Parathyroid adenoma (tissue), 2 donors: ENCODE measurements at regions not wholly inside any gene's neighbourhood (a gene's known extent, or its start where the extent isn't known, plus 50 kb on each side); places are given as distances from the start of the nearest gene placed in this dataset.

Experiments used
- H2AFZ ChIP-seq: fragments of 300-600 bp; sonication (generic); one replicate; pipeline ENCODE4 v1.7.0; 2017; ENCODE audit warnings: antibody characterized with exemption, mild to moderate bottlenecking
- H3K27ac ChIP-seq: fragments of 300-600 bp; sonication (generic); one replicate; pipeline ENCODE4 v1.7.0; 2017
- H3K27me3 ChIP-seq: fragments of 300-600 bp; sonication (generic); one replicate; pipeline ENCODE4 v1.7.0; 2017; ENCODE audit warnings: low read length; ENCODE audit not compliant: control insufficient read depth, insufficient read depth
- H3K36me3 ChIP-seq: fragments of 300-600 bp; sonication (generic); one replicate; pipeline ENCODE4 v1.7.0; 2017; ENCODE audit warnings: low read length; ENCODE audit not compliant: control insufficient read depth, insufficient read depth
- H3K4me1 ChIP-seq: fragments of 300-600 bp; sonication (generic); one replicate; pipeline ENCODE4 v1.7.0; 2017; ENCODE audit warnings: control low read depth
- H3K4me2 ChIP-seq: fragments of 300-600 bp; sonication (generic); one replicate; pipeline ENCODE4 v1.7.0; 2017; ENCODE audit warnings: low read length
- H3K4me3 ChIP-seq: fragments of 300-600 bp; sonication (generic); one replicate; pipeline ENCODE4 v1.7.0; 2017; ENCODE audit warnings: low read depth, low read length
- H3K79me2 ChIP-seq: fragments of 300-600 bp; sonication (generic); one replicate; pipeline ENCODE4 v1.7.0; 2017; ENCODE audit warnings: control low read depth
- H3K9ac ChIP-seq: fragments of 300-600 bp; sonication (generic); one replicate; pipeline ENCODE4 v1.7.0; 2017; ENCODE audit warnings: mild to moderate bottlenecking
- H3K9me3 ChIP-seq: fragments of 300-600 bp; sonication (generic); one replicate; pipeline ENCODE4 v1.7.0; 2017; ENCODE audit warnings: low read length; ENCODE audit not compliant: control insufficient read depth
- CTCF ChIP-seq: fragments of 300-600 bp; sonication (generic); IDR thresholded peaks from one replicate; pipeline ENCODE4 v1.7.0; 2017; ENCODE audit warnings: antibody characterized with exemption, mild to moderate bottlenecking
- donor health status: primary hyperparathyroidism.

GRCh38 chr6:128686084-128686483 lies 165.7 kb upstream of the PTPRK start:
- Histone ChIP-seq H3K9me3 (no peaks in the 10 kb centered on the region), H3K4me2 (no peak overlapping the region), H3K27ac (no peak overlapping the region), H3K4me3 (no peak overlapping the region), H3K9ac (no peak overlapping the region), H3K4me1 (no peaks in the 10 kb centered on the region), H3K36me3 (no peaks in the 10 kb centered on the region), H2AFZ (no peak overlapping the region), H3K79me2 (no peaks in the 10 kb centered on the region), H3K27me3 (no peaks in the 10 kb centered on the region)
- TF ChIP-seq CTCF = no peak

- Histone ChIP-seq H3K9me3 (no peaks in the 10 kb centered on the region), H3K36me3 (no peaks in the 10 kb centered on the region), H2AFZ (no peak overlapping the region), H3K4me1 (no peaks in the 10 kb centered on the region), H3K27ac (no peak overlapping the region), H3K79me2 (no peaks in the 10 kb centered on the region), H3K9ac (no peak overlapping the region), H3K27me3 (no peaks in the 10 kb centered on the region), H3K4me2 (no peak overlapping the region), H3K4me3 (no peak overlapping the region)
- TF ChIP-seq CTCF = no peak
Observed at GRCh38 chr6:128676456-128676855, 156.1 kb upstream of the PTPRK start.

GRCh38 chr6:128672023-128672422 lies 151.6 kb upstream of the PTPRK start:
- H3K4me1 ChIP-seq = no peaks in the 10 kb centered on the region
- H3K4me3 ChIP-seq = no peak overlapping the region
- no peaks in the 10 kb centered on the region for H3K36me3 ChIP-seq
- H3K9ac ChIP-seq = no peak overlapping the region
- no peak overlapping the region for H3K27ac ChIP-seq
- no peak overlapping the region for H3K4me2 ChIP-seq
- no peaks in the 10 kb centered on the region for H3K27me3 ChIP-seq
- TF ChIP-seq CTCF = no peak
- H3K79me2 ChIP-seq = no peaks in the 10 kb centered on the region
- no peaks in the 10 kb centered on the region for H3K9me3 ChIP-seq
- no peak overlapping the region for H2AFZ ChIP-seq

GRCh38 chr6:128667339-128667858 lies 147.0 kb upstream of the PTPRK start:
- no peak overlapping the region for H3K27ac ChIP-seq
- H3K9ac ChIP-seq = no peak overlapping the region
- H2AFZ ChIP-seq = no peak overlapping the region
- no peaks in the 10 kb centered on the region for H3K4me1 ChIP-seq
- H3K9me3 ChIP-seq = no peaks in the 10 kb centered on the region
- no peak overlapping the region for H3K4me2 ChIP-seq
- TF ChIP-seq CTCF = no peak
- no peak overlapping the region for H3K4me3 ChIP-seq
- H3K36me3 ChIP-seq = no peaks in the 10 kb centered on the region
- no peaks in the 10 kb centered on the region for H3K79me2 ChIP-seq
- no peaks in the 10 kb centered on the region for H3K27me3 ChIP-seq

- no peaks in the 10 kb centered on the region for H3K4me1 ChIP-seq
- no peaks in the 10 kb centered on the region for H3K36me3 ChIP-seq
- TF ChIP-seq CTCF = no peak
- H3K9ac ChIP-seq = no peak overlapping the region
- H3K27ac ChIP-seq = no peak overlapping the region
- no peaks in the 10 kb centered on the region for H3K27me3 ChIP-seq
- no peak overlapping the region for H3K4me2 ChIP-seq
- H3K4me3 ChIP-seq = no peak overlapping the region
- no peaks in the 10 kb centered on the region for H3K79me2 ChIP-seq
- no peak overlapping the region for H2AFZ ChIP-seq
- no peaks in the 10 kb centered on the region for H3K9me3 ChIP-seq
Observed at GRCh38 chr6:128666405-128666804, 146.0 kb upstream of the PTPRK start.
